ENCODE measurements at regions not wholly inside any gene's neighbourhood (a gene's known extent, or its start where the extent isn't known, plus 50 kb on each side); places are given as distances from the start of the nearest gene placed in this dataset.

DNA sequence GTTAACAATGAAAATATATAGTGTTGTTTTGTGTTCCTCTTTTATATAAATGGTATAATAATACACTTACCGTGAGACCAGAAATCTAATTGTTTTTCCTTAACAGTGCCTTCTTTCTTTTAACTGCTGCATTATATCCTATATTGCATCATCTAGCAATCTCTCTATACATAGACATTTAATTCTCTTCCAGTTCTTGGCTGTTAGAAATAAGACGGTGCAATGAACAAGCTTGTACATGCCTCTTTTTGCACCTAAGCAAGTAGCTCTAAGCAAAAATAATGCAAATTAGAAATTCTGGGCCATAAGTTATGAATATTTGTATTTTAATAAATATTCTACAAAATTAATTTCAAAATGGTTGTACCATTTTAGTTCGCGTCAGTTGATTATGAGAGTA is 55.9 kb upstream of the AHR start:
- DNase-seq, result no peak

DNA sequence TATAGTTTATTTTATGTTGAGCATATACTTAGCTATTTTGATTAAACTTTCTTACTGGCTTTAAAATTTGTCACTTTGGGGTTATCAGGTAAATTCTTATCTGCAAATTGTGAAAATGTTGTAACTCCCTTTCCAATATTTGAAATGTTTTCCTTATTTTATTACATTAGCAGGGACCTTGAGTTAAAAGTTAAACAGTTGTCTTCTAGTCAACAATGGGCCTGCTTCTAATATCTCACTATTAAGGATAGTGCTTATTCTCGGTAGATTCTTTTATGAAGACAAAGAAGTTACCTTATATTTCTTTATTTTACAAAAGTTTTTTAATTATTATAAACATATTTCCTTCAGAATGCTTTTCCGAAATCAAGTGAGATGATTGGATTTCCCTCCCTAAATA is 53.7 kb upstream of the AHR start:
- no peak for DNase-seq

DNA sequence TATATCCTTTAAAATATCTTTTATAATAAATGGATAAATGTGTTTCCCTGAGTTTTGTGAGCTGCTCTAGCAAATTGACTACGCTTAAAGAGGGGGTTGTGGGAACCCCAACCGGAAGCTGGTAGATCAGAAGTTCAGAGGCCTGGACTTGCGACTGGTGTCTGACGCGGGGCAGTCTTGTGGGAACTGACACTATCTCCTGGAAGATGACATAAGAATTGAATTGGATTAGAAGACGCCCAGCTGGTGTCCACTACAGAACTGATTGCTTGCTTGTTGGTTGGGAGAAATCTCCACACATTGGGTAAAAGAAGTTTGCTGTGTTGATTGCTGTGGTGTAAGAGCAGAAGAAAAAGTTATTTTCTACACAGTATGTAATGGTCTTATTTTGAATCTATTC is 51.1 kb upstream of the AHR start:
- DNase-seq, result no peak

DNA sequence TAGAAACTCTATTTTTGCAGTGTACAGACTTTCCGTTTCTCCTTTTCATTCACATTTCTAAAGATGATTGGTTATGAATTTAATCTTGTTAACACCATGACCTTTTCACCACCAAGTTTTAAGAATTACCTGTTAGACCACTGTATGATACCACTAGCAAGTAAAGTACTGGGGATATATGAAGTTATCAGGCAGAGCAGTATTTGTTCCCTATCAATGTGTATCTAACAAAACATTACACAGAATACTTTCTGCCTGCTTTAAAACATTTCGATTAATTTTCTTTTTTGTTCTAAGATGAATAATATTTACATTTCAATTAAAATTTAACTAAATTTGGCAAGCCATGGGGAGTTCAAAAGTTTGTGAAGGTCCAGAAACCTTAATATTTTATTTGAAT is 49.9 kb upstream of the AHR start:
- no peak for DNase-seq

All from NCI-H2029 (cell line).